ENCODE measurements at regions not wholly inside any gene's neighbourhood (a gene's known extent, or its start where the extent isn't known, plus 50 kb on each side); places are given as distances from the start of the nearest gene placed in this dataset.

DNA sequence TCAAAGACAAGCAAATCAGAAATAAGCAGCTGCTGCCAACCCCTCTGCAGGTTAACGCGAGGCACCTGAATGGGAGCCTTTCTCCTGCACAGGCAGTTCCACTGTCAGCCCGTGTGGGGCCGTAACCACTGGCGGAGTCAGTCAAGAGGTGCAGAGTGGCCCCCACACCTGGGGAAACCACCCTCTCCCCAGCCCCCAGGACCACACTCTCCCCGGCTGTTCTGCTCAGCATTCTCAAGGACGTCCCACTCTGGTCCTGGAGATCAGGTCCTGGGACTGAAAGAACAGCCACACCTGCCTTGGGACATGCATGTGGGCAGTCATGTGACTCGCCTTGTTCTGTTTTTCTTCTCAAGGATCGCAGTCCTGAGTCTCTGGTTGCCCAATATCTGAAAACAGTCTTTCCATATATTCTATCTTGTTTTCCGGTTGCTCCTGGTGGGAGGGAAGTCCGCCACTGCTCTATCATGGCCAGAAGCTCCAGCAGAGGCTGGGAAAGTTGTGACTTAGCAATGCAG is 252.5 kb downstream of the PTPRU start:
- no peak for DNase-seq (ENCODE audit: low read depth)

DNA sequence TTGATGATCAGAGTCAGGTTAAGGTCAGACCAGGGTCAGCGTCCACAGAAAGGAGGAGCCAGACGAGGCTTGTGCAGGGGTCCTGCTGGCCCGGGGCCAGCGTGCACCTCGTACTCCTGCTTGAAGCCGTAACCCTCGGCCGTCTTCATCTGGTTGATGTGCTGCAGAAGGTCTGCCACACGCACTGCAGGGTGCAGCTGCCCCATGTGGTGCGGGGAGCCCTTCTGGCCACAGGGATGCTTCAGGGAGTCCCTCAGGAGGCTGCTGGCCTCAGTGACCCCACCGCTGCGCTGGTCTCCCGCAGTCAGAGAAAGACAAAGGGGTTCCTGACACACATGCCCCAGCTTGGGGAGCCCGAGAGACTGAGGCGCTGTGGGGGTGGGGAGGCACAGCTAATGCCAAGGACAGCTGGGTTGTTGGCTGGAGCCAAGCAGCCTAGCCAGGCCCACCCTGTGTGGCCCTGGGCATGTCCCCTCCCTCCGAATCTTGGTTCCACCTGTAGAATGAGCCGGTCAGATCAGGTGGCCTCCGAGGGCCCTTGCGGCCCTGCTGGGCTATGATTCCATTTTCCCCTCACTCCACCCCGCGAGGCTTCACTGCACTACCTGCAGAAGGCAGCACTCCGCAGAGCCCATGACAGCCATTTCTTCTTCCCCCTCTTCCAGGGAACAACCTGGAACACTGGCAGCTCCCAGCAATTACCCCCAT is 251.9 kb downstream of the PTPRU start:
- DNase-seq (ENCODE audit: low read depth) = no peak

DNA sequence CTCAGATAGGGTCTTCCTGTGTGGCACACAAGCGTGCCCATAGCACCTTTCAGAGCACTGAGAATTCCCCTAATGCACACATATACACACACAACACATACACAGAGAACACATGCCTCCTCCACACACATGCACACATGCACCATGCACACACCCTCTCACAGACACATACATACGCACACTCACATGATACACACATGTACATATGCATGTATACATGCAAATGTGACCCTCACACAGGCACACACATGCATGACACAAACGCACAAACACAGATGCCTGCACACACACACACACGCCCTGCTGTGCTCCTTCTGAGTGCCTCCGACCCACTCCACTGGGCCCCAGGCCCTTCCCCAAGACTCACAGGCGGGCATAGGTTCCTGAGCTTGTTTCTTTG is 251.0 kb downstream of the PTPRU start:
- DNase-seq (ENCODE audit: low read depth) = no peak

DNA sequence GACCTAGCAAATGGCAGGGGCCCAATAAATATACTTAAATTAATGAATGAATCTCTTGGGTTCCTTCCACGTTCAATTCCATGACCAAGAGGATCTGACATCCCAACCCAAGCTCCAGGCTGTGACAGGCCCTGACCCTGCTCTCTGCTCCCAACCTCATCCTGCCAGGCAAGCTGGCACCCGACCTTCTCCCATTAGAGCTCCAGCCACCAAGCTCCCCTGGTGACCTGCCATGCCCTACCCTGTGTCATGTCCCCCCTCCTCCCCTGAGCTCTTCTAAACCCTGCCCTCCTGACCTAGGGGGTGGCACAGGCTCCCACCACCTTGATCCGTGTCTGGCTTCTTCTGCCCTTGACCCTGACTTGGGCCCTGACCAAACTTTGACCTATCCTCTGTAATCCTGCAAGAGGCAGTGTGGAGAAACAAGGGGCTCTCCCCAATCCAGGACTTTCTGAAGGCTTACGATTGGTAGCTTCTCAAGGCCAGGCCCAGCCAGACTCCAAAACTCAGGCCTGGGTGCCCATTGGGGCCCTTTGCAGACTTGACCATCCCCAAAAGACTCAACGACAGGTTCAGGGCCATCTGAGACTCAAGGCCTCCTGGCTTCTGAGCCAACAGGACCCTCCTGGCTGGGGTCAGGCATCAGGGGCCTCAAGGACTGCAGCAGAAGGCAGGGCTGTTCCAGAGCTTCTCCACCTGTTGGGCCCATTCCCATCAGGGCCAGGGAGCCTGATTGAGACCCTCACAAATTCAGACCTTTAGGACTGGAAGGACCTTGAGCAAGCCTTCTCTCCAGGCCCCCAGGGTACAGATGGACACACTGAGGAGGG is 249.0 kb downstream of the PTPRU start:
- DNase-seq (ENCODE audit: low read depth) = no peak

DNA sequence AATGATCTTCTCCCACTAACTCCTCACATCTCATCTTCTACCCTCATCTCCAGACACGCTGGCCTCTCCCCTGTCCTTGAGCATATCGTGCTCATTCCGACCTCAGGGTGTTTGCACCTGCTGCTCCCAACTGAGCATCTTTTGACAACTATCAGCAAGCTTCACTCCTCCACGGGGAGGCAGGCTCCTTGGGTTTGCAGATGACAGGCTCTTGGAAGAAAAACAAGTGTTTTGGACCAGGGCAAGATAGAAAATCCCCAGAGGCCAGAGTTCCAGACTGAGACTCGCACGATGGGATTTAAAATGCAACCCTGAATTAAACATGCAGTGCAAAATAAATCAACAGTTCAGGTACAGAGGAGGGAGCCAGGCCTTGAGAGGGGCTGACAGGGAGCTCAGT is 246.7 kb downstream of the PTPRU start:
- DNase-seq (ENCODE audit: low read depth) = no peak

DNA sequence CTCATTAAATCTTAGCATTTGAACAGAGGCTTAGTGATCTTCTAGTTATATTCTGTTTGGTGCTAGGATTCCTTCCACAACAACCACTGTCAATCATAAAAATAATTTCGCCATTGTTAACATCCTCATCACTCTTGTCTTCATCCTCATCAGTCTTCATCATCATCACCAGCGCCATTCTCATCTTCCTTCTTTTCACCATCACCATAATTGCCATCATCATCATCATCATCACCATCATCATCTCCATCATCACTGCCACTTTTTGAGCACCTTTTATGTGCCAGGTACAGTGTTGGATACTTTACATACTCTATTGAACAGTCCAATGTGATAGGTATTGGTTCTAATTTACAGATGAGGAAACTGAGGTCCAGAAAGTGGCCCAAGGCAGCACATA is 245.7 kb downstream of the PTPRU start:
- DNase-seq (ENCODE audit: low read depth) = no peak

DNA sequence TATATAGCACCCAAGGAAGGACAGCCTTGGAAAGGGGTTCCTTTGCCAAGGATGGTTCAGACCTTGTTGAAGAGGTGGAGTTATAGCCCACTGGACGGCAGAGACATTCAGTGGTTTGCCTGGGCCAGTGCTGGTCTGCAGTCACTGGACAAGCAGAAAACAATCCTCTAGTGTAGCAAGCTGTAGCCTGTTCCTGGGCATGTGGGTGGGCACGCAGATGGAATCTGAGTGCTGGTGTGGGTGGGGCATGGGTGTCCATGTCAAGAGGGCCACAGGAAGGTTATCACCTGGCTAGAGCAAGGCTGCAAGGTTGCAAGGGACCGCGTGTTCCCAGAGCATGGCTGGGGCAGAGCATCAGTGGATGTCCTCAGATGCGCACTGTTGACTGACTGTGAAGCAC is 244.7 kb downstream of the PTPRU start:
- no peak for DNase-seq (ENCODE audit: low read depth)

DNA sequence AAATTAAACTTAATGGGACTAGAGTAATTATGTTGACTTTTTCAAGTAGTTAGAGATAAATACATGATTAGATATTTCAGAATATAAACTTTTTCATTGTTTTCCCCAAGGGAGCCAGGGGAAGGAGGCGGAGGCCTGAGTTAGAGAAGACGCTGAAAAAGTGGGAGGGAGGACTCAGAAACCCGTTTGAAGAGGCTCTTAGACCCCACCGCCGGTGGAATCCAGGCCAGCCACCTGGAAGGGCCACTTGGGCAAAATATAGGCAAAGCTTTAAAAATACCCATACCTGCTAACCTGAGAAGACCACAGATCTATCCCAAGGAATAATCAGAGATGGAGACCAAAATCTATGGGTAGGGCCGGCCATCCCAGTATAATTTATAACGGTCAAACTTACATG is 242.6 kb downstream of the PTPRU start:
- DNase-seq (ENCODE audit: low read depth) = no peak

DNA sequence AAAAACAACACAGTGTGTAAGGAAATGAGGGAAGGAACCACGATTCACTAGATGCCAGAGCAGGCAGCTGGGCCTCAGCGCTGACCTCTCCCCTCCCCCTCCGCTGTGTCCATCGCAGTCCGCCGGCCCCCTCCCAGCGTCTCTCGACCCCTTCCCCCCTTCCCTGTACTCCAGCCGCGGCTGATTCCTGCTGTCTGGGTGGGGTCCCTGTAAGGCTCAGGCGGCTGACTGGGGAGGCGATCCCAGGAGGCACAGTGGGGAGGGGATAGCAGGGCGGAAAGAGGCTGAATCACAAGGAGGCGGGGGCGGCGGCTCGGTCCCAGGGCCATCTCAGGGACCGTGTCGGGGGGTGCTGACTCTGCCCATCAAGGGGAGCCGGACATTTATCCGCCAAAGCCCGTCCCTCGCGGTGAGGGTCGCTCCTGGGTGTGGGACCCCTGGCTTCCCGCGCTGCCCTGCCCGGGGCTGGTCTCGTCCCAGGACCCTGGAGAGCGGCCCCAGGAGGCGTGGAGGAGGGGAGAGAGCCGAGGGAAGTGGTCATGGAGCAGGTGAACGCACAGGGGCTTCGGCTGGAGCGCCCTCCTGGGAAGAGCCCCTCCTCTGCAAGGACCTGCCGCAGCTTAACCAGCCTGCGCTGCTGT is 241.9 kb downstream of the PTPRU start:
- no peak for DNase-seq (ENCODE audit: low read depth)

DNA sequence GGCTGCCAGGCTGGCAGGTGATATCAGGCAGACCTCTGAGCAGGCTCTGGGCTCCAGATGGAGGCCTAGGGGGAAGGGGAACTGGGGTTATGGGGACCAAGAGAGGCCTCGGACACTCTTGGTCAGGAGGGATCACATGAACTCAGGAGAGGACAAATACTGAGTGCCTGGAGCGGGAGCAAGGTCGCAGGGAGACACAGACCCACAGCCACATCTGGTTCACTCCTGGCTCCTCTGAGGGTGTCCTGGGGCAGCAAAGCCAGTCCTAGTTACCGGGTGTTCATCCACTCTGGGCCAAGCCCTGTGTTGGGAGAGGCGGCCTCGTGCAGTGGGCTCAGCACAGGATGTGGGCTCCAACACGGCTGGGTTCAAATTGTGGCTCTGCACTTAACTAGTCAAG is 239.0 kb downstream of the PTPRU start:
- no peak for DNase-seq (ENCODE audit: low read depth)

DNA sequence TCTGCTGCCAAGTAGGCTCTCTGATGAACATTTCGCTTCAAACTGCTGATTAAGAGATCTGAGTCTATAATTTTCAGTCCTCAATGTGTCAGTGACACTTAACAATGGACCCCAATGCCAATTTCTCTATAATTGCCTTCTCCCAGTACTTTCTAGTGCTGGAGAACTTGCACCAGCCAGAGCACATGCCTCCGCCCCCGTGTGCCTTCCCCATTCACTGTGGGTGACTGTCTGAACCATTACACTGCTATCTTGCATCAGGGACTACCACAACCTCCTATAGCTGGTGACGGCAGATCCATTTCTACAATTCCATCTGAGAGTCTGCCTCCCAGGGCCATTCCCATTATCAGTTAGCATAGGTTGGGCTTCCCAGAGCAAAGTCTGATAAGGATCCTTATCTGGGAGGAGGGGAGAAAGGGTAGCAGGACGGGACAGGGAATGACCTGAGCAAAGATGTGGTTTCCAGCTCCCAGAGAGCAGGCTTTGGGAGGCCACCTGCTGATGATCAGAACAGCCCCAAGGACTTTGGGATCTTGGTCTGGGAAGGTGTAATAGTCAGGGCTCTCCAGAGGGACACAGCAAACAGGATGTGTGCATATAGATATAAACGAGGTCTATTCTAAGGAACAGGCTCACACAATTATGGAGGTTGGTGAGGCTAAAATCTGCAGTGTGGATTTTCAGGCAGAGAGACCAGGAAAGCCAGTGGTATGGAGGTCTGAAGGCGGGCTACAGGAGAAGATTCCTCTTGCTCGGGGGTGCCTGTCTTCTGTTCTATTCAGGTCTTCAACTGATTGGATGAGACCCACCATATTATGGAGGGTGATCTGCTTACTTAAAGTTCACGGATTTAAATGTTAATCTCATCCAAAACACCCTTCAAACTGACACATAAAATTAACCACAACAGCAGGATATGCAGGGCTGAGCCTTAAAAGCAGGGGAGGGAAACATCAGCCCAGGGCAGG is 238.2 kb downstream of the PTPRU start:
- DNase-seq (ENCODE audit: low read depth) = no peak

DNA sequence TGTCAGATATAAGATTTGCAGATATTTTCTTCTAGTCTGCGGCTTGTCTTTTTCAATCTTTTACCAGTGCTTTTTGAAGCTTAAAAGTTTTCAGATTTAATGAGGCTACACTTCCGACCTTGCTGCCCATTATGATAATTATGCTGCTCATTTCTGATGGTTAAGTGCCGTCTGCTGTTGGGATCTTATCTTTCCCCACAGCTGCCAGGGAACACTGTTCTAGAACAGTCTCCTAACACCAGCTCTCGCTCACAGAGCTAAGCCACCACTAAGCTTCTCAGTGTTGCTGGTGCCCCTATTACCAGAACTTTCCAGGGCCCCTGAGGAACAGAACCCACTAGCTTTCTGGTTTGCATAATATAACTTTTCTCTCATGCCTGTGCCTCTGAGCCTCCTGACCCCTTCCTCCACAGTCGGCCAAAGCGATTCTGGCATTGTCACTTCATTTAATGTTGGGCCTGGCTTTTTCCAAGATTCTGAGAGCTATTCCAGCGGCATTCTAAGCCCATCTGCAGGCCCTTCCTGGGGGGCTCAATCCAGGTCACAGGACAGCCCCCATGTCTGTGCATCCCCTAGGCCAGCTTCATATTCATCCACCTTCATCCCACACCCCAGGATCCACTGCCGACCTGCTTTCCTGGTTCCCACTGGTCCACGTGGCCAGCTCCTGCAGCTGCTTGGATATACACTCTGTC is 237.0 kb downstream of the PTPRU start:
- no peak for DNase-seq (ENCODE audit: low read depth)

DNA sequence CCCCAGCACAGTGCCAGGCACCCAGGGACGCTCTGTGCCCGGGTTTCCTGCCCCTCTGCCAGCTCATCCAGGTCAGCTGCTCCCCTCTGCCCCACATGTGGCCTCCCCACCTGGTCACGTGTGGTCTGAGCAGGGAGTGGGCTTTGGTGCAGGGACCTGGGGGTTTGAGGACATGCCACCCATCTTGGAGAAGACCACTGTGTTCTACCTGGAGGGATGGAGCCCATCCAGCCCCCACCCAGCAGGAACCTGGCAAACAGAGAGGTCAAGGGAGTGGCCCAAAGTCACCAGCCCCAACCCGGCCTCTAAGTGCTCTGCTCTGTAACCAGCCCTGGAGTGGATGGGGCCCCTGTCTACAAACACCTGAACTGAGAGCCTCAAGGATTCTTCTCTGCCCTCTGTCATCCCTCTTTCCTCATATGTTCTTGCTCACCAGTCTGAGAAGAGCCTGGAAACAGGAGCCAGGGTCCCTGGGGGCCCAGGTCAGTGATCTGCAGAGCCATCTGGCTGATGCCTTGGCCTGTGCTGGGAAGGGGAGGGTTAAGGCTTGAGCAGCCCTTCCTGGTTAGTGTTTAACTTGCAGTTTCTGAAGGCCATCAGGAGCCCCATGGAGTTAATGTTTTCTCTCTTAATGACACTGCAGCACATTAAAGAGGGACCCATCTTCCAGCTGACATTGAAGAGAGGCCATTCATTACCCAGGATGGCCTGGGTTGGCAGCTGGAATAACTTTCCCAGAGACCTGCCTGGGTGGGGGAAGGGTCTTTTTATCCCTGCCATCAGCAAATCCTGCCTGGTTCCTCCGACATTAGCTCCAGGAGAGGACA is 235.4 kb downstream of the PTPRU start:
- DNase-seq (ENCODE audit: low read depth) = no peak

DNA sequence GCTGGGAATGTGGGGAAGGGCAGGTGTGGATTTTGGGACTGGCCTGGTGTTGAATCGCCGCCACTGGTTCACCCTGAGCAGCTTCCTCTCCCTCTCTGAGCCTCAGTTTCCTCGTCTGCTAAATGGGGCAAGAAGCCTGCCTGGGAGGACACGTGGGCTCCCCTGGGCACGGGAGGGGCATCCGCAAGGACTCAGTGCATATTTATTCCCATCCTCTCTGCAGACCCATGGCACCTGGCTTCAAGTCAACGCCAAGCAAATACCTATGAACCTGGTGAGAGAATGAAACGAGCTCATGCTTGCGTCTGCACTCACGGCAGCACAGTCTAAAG is 234.4 kb downstream of the PTPRU start:
- DNase-seq (ENCODE audit: low read depth) = no peak

DNA sequence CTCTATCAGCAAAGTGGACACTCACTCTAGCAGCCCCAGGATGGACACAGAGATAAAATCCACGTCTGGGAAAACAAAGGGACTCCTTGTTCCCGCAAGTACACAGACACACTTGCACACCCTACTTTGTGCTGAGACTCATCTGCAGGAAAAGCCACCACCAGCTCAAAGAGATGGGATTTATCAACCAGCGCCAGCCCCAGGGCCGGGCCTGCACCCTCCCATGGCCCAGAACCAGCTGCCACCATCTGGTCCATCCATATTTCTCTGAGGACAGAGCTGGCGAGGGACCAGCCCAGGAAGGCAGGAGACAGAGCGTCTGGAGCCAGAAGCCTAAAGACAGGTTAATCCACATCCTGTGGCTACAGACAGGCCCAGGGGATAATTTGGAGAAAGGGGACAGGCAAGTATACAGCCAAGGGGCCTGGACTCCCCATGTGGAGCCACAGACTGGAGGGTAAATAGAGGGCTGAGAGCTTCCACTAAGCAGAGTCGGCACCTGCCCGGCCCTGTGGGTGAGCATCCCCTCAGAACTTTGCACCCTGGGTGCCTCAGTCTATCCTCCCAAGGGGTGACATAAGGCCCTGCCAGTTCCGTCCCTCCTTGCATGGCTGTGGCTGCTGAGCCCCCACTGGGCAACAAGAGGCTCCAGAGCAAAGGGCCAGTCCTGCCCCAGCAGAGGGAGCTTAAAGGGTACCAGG is 233.9 kb downstream of the PTPRU start:
- DNase-seq (ENCODE audit: low read depth) = no peak

DNA sequence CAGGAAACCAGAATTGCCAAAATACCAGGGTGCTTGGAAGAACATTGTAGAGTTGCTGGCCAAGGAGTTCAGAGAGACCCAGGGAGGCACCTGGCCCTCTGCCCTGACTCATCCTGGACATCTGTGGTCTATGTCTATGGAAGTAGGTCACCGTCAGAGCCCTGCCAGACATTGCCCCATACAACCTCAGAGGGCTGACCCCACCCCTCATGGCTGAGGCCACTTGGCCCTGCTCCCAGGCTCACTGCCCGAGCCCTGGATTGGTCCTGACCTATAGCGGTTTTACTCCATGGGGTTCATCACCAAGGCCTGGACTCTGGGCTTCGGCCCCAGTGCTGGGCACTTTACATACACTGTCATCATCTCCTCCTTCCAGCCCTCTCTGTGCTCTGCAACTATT is 233.1 kb downstream of the PTPRU start:
- no peak for DNase-seq (ENCODE audit: low read depth)

DNA sequence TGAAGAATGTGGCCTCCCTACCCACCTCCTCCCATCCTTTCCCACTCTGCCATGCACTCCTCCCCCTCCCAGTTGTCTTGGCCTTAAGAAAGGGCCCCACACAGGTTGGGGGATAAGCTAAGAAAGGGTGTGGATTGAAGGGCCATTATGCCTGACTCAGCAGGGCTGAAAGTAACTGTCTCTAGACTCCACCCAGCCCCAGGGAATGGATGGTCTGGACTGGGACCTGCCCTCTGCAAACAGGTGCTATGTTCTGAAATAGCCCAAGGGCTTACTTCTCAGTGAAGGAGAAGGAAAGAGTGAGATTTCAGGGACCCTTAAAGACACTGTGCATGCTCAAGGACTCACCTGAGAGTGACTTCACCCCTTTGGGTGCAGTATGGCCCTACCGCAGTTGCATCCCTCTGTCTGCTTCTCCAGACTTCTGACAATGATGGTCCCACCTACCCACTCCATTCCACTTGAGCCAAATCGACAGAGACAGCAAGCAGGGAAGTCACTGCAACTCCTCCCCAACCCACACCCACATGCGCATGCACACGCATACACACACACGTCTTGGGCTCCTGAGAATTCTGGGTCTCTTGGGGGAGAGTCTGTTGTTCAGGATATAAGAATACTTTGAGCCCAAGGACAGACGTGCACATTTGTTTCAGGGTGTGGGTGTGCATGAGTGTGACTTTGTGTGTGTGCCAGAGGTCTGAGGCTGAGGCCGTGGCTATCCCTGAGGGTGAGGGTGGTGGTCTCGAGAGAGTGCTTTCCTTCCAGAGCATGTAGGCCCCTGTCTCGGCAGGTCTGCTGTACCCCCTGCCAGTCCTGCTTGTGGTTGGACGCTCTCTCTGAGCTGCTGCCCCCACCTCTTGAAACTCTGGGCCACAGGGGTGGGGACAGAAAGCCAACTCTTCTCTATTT is 231.9 kb downstream of the PTPRU start:
- DNase-seq (ENCODE audit: low read depth) = no peak

DNA sequence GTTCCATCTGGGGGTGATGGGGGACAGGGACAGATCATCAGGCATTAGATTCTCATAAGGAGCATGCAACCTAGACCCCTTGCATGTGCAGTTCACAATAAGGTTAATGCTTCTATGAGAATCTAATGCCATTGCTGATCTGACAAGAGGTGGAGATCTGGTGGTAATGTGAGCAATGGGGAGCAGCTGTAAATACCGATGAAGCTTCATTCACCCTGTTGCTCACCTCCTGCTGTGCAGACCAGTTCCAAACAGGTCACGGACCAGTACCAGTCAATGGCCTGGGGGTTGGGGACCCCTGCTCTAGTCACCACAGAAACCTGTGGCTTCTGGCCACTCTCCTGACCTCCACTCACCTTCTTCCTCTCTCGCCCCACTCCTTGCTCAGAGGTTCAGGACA is 229.9 kb downstream of the PTPRU start:
- no peak for DNase-seq (ENCODE audit: low read depth)

DNA sequence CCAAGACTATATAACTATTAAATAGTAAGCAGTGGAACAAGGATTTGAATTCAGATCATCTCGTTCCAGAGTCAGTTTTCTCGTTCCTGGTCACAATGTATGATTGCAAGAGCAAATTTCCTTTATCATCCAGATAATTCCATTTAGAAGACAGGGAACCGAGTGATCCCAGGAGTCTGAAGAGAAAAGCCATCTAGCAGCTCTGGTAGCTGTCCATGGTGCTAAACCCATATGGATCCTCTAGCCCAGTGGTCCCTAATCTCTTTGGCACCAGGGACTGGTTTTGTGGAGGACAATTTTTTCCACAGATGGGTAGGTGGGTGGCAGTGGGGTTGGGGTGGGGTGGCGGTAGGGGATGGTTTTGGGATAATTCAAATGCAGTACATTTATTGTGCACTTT is 229.4 kb downstream of the PTPRU start:
- DNase-seq (ENCODE audit: low read depth) = no peak
